ENCODE measurements at regions not wholly inside any gene's neighbourhood (a gene's known extent, or its start where the extent isn't known, plus 50 kb on each side); places are given as distances from the start of the nearest gene placed in this dataset.
"Not testable (repeated sequence)": the region's sequence is repeated elsewhere in the genome, so short reads cannot be mapped to it uniquely, and the experiment has no call there.

DNA sequence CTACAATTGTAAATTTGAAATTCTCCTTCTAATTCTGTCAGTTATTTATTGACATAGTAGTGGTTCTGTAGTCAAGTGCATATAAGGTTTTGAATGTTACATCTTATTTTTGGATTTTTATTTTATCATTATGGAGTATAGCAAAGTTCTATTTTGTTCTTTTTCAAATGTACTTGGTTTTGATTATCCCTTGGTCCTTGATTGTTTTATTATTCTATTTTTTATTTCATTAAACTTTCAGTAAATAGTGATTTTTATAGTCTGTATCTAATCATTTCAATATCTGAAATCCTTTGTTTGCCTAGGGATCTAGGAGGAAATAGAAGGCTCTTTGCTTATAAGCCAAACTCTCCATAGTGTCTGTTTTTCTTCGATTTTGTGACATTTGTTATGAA, 87.8 kb downstream of the HFE start:
- DNase-seq (ENCODE audit: low read depth): no peak

DNA sequence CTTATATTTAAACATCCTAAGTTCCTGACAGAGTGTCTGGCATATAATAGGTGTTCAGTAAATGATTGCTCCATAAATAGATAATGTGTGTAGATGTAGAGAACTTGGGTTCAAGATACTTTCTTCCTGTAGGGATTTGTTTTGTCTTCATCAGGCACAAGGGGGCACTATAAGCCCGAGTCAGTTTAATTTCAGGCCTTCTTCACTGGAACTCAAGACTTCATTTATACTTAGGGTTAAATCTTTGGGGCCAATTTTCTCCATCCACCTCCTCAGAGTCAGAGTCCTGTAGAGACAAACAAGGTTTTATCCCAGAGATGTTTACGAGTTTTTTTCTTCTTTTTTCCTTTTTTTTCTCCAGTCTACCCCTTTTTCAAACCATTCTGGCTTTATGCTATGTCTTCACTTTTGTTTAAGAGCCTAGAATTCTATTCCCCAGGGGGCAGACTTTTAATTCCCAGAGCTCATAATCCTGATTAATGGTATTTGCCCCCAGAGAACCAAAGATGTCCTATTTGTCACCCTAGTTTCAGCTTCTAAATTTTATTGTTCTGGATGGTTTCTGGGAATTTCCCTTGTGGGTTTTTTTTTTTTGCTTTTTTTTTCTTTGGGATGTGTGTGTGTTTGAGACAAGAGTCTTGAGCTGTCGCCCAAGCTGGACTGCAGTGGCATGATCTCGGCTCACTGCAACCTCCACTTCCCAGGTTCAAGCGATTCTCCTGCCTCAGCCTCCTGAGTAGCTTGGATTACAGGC, 88.4 kb downstream of the HFE start:
- no peak for DNase-seq (ENCODE audit: low read depth)

DNA sequence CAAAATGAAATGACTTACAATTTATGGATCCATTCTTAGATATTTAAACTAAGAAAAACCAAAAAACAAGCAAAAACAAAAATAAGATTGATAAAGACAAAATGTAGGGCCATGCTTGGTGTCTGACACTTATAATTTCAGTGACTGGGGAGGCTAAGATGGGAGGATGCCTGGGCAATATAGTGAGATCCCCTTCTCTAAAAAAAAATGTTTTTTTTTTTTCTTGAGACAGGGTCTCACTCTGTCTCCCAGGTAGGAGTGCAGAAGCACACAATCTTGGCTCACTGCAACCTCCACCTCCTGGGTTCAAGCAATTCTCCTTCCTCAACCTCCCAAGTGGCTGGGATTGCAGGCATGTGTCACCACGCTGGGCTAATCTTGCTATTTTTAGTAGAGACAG, 92.4 kb downstream of the HFE start:
- no peak for DNase-seq (ENCODE audit: low read depth)

DNA sequence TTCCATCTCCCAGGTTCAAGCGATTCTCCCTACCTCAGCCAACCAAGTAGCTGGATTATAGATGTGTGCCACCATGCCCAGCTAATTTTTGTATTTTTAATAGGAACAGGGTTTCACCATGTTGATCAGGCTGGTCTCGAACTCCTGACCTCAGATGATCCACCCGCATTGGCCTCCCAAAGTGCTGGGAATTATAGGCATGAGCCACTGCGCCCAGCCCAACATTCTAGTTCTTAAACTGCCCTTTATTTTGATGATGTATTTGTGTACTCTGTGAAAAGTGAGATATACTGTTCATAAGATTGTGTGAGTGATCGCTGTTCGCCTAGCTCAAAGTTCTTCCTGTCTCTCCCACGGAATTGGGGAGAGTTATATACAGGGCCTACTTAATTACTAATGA, 93.1 kb downstream of the HFE start:
- no peak for DNase-seq (ENCODE audit: low read depth)

DNA sequence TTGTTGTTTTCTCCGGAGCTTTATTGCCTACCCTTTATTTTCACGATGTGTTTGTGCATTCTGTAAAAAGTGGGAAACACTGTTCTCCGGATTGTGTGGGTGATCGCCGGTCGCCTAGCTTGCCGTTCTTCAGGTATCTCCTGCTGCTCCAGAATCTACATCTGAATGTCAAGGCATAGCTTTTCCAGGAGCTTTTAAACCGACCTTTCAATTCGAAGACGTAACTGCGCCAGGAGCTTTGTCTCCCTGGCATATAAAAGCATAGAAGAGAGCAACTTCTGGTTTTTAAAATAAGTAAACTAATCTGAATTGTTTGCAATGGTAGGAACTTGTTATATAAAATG, 96.0 kb downstream of the HFE start:
- no peak for DNase-seq (ENCODE audit: low read depth)

DNA sequence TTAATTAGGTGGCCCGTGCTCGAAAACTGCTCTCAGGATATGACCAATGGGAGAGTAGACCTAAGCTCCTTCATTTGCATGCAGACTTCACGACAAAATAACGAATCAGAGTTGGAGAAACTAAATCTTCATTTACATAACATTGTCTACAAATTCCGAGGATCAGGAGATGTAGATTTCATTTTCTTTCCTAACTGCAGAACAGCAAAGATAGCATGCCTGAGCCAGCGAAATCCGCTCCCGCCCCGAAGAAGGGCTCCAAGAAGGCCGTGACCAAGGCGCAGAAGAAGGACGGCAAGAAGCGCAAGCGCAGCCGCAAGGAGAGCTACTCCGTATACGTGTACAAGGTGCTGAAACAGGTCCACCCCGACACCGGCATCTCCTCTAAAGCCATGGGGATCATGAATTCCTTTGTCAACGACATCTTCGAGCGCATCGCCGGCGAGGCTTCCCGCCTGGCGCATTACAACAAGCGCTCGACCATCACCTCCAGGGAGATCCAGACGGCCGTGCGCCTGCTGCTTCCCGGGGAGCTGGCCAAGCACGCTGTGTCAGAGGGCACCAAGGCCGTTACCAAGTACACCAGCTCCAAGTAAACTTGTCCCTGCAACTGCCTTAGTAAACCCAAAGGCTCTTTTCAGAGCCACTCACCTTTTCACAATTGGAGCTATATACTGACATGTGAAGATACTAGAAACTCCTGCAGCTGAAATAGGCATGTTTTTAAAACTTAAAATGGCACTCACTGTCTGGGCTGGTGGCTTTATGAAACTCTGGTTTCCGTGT, 96.5 kb downstream of the HFE start:
- DNase-seq (ENCODE audit: low read depth): no peak

DNA sequence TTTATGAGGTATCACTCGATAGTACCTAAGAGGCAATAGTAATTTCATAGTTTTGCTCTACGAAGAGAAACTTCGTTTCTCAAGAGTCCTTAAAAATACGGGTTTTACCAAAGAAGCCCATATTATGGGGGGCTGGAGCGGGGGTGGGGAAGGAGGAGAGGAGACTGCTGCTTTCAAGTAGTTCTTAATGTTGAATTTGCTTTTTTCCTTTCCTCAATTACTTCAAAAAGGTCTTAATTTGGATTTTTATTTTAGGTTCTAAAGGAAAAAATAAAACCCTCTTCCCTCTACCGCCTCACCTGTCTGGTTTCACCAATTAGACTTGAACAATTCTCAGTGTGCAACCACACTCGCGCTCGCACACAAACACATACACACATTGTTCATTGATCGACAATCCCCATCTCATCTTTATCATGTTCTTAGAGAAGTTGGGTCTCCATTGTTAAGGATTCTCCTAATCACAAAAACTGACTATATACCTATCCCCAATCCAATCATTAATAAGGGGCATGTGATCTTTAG, 97.2 kb downstream of the HFE start:
- no peak for DNase-seq (ENCODE audit: low read depth)

DNA sequence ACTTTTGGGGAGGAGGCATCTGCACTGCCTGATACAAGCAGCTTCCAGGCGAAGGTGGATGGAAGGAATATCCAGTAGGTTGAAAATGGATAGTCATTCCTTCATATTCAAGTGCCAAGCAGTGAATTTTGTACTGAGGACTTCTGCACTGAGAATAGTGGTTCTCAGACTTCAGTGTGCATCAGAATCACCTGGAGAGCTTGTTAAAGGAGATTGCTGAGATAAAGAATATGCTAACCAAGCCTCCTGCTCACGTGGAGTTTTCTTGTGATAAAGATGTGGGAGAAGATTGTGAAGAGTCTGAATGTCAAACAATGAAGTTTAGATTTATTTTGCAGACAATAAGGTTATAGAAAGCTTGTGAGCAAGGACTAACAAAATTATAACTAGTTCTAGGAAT, 97.8 kb downstream of the HFE start:
- no peak for DNase-seq (ENCODE audit: low read depth)

DNA sequence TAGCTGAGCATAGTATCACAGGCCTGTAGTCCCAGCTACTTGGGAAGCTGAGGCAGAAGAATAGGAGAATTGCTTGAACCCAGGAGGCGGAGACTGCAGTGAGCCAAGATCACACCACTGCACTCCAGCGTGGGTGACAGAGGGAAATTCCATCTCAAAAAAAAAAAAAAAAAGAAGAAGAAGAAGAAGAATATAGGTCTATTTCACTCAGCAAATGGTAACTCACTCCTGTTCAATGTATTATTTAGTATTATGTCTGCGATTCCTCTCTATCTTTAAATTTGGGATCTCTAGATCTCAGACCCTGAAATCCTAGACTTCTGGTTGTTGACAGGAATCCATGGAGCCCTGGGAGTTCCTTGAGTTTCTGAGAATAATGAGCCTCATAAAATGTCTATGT, 98.6 kb downstream of the HFE start:
- DNase-seq (ENCODE audit: low read depth): no peak

DNA sequence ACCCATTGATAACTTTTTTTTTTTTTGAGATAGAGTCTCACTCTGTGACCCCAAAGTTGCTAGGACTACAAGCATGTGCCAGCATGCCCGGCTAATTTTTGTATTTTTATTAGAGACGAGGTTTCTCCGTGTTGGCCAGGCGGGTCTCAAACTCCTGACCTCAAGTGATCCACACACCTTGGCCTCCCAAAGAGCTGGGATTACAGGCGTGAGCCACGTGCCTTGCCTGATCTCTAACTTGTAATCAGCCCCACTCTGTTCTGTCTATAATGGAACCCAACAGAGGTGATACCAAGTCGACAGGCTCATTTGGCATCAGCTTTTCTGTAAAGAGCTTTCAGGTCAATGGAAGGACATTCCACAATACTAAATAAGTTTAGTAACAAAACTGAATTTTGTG, 99.4 kb downstream of the HFE start:
- DNase-seq (ENCODE audit: low read depth): no peak

DNA sequence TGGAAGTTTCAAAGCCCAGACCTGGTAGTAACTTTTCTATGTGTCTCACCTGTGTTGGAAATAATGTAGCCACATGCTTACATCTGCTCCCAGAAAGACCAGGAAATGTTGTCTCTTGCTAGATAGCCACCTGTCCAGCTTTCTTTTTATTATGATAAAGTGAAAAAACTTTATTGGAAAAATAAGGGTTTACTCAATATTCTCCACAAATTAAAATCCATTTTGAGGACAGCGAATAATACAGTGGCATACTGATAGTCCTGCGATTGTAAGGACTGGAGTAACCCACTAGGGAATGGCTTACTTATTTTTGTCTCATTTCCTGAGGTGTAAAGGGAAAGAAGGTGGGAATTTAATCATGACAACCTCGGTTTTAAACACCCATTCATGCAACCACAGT, 100.1 kb downstream of the HFE start:
- no peak for DNase-seq (ENCODE audit: low read depth)

DNA sequence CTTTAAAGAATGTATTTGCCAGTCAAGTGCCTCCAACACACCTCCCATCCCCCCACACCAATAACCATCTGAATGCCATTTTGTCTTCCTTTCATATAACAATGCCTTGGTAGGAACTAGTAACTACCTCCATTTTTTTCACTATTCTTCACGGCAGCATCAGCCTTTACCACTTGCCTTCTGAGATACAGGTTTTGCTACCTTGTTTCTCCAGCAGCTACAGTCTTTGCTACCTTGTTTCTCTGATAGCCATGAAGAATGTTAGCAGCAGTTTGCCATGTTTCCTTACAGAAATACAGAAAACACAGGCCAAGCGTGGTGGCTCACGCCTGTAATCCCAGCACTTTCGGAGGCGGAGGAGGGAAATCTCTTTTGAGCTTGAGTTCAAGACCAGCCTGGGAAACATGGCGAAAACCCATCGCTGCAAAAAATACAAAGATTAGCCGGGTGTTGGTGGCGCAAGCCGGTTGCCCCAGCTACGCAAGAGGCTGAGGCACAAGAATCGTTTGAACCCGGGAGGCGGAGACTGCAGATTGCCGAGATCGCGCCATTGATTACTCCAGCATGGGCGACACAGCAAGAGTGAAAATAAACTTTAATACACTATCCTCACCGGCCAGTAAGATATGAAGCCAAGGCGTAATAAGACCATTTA, 100.9 kb downstream of the HFE start:
- DNase-seq (ENCODE audit: low read depth): no peak

DNA sequence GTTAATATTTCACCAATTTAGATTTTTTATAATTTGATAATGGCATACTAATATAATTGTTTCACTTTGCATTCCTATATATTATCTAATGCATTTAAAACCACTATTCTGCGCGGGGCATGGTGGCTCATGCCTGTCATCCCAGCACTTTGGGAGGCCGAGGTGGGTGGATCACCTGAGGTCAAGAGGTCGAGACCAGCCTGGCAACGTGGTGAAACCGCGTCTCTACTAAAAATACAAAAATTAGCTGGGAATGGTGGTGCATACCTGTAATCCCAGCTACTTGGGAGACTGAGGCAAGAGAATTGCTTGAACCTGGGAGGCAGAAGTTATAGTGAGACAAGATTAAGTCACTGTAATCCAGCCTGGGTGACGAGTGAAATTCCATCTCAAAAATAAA, 104.3 kb downstream of the HFE start:
- DNase-seq (ENCODE audit: low read depth): not testable (repeated sequence)

DNA sequence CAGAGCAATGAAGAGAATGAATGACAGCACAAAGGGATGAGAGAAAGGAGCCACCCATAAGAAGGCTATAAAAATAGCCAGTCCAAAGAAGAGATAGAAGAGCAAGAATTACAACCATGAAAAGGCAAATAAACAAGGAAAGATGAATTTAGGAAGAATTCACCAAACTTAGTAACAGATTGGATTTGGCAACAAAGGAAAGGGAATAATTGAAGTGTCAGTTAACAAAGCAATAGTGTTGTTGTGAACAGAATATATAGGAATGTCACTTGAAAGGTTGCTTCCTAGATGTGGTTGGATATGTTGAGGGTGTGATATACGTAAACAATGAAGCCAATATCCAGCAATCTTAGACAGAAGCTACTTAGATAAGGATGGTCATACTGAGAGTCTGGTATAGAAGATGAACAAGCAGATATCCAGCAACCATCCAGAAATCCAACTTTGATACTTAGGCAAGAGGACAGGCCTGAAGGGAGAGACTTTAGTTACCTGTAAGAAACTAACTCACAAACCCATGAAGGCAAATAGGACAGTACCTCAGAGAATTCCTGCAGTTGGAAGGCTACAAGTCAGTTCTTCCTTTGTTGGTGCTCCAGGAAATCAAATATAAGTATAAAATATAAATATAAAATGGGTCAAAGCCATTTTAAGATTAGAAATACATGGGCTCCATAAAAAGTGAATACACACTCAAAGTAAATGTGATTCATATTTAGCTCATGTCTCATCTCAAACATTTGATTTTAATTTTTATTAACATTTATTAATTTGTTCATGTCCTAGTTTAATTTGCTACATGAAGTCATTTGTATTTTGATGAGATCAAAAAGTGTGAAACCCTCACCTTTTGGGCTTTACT, 106.5 kb downstream of the HFE start:
- DNase-seq (ENCODE audit: low read depth): no peak

DNA sequence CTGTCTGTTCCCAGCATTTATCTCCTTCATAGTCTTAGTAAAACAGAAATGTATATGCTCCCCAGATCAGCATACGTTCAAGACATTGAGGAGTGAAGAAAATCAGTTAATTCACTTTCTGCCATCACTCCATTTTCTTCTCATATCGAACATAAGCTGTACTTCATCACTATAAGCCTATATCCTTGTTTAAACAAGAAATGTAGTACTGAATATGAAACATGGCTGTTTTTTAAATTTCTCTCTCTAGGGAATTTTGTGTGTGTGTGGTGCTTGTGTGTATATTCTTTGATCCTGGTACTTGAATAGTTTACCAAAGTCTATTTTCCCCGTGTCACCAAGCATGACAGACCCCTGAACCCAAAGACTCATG, 107.1 kb downstream of the HFE start:
- DNase-seq (ENCODE audit: low read depth): no peak

DNA sequence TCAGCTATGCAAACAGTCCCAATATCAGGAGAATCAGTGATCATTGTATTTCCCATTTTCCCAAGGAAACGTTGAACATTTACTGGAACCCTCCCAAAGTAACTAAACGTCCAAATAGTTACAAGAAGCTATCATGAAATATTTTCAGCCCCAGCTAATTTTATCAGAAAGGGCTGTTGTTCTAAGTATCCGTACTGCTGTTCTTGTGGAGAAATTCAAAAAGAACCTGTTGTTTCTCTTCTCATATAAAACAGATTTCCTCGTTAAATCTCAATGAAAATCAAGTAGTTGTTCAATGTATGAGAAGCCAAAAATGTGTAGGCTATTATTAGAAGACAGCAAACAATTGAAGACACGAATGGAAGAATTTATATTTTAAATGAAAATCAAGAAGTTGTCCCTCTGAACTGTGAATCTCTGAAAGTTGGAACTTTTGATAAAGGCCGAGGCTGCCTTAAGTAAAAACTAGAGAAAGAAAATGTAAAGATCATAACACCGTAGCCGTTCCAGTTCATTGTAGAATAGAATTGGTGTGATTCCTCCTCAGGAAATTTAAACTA, 107.7 kb downstream of the HFE start:
- no peak for DNase-seq (ENCODE audit: low read depth)

DNA sequence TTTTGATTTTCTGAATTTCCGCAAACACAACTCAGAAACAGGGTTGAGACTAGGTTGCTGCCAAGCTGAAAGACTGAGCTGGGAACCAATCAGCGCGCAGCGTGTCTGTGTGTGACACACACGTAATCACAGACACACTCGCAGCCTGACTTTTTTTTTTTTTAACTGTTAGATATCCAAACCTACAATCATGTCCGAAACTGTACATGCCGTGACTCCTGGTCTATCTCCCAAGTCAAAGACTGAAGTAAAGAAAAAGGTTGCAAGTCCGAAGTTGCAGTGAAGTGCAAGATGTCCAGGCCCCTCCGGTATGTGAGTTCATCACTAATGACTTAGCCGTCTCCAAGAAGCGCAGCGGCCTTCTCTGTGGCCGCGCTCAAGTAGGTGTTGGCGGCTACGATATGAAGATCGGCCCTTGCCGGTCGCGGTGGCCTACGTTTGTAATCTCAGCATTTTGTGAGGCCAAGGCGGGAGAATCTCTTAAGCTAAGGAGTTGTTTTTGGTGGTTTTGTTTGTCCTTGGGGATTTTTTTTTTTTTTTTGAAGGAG, 108.2 kb downstream of the HFE start:
- DNase-seq (ENCODE audit: low read depth): no peak

DNA sequence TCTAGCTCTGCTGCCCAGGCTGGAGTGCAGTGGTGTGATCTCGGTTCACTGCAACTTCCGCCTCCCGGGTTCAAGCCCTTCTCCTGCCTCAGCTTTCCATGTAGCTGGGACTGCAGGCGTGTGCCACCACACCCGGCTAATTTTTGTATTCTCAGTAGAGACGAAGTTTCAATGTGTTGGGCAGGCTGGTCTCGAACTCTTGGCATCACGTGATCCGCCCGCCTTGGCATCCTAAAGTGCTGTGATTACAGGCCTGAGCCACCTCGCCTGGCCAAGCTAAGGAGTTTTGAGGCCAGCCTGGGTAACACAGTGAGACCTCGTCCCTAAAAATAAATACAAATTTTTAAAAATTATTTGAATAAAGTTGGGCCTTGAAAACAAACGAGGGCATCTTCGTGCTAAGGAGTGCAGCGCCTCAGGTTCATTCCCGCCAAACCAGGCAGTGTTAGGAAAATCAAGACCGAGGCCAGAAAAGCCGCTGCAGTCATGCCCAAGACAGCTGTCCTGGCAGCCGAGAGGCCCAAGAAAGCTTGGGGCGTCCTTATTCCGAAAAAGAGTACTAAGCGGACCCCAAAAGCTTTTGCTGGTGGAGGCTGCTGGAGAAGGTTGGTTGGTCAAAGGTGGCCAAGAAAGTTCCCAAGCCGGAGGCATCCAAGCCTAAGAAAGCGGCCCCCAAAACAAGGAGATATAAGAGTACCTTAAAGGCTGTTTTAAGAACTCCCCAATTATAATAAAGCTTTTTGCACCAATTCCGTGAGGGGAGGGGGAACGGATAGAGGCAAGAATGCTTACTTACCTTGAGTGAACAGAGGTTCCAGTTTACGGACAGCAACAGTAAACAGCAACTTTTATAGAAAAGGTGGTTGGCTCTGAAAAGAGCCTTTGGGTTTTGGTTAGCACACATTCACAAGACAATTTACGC, 109.0 kb downstream of the HFE start:
- no peak for DNase-seq (ENCODE audit: low read depth)

DNA sequence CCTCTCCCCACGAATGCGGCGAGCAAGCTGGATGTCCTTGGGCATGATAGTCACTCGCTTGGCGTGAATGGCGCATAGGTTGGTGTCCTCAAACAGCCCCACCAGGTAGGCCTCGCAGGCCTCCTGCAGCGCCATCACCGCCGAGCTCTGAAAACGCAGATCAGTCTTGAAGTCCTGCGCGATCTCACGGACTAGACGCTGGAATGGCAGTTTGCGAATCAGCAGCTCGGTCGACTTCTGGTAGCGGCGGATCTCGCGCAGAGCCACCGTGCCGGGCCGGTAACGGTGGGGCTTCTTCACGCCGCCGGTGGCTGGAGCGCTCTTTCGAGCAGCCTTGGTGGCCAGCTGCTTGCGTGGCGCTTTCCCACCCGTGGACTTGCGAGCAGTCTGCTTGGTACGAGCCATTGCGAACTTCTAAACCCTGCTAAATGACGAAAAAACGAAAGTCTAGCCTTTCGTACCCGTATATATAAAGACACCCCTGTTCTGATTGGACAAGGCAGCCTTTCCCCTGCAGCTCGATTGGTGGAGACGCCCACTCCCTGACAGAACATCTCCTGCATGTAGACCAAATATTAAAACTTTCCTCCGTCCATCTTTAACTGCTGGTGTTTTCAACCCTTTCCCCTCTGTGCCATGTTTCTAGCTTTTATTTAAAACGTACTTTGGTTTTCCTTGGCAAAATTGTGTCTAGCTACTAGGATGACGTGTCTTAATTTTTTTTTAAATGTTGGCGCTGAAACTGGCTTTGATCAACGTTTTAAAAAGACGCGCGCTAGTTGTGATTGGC, 109.8 kb downstream of the HFE start:
- DNase-seq (ENCODE audit: low read depth): no peak

DNA sequence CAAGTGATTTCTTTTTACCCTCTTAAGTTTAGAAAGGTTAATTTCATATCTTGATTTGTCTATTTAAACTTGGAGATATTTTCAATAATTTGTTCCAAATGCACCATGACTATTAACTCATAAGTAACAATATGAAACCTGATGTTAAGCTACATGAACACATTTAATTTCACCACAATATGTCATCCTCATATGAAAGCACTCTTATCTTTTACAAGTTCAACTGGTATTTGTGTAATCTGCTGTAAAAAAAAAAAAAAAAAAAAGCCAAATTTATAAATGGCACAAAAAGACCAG, 110.4 kb downstream of the HFE start:
- DNase-seq (ENCODE audit: low read depth): no peak

Data from stimulated activated CD8-positive, alpha-beta memory T cell treated with anti-CD3 and anti-CD28 coated beads, Interleukin-7, amount 100 ng/mL, for 24 hours (primary cell).